Activated naive CD4-positive, alpha-beta T cell treated with anti-CD3 and anti-CD28 coated beads, Interleukin-2, amount 50 U/mL, for 72 hours (primary cell): ENCODE measurements at regions not wholly inside any gene's neighbourhood (a gene's known extent, or its start where the extent isn't known, plus 50 kb on each side); places are given as distances from the start of the nearest gene placed in this dataset.

ENCODE experiments used
- ATAC-seq, 2 donors: fragments of 150-1000 bp; cut with Tn5 transposase; 2 replicates each; pipeline ENCODE4 v1.10.0; 2021; ENCODE audit warnings: mild to moderate bottlenecking in 2 of 2, moderate library complexity in 2 of 2
- DNase-seq, 2 donors: peaks; one replicate each; pipeline ENCODE4 v3.0.0; 2021 to 2022; ENCODE audit warnings: low spot score in 2 of 2
- H3K27ac Mint-ChIP-seq, 2 donors: one replicate each; pipeline ENCODE4 v1.8.0; 2022; ENCODE audit warnings: mild to moderate bottlenecking in 2 of 2, mixed read lengths in 2 of 2
- H3K36me3 Mint-ChIP-seq, 2 donors: one replicate each; pipeline ENCODE4 v1.8.0; 2022; ENCODE audit warnings: mixed read lengths in 2 of 2
- H3K9me3 Mint-ChIP-seq, 2 donors: one replicate each; pipeline ENCODE4 v1.8.0; 2022; ENCODE audit warnings: mixed read lengths in 2 of 2

DNA sequence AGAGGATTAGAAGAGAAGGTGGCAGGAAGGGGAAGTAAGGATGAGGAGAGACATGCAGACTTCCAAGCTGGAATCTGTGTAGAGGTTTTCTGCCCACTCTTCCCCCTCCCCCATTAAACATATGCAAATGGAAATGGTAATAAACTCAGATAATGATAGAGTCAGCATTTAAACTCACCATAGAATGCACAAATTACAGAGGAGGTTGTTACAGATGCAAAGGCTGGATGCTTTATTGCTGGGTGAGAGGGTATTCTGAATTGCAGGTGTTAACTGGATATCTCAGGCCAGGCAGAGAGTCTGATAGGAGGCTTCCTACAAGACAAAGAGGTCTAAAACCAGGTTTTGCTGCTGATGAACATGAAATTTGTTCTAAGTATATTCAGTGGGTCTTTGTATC, 372.5 kb downstream of the SEC16B start:
- DNase-seq (no peak), ATAC-seq (no peak)
- peaks cover 12 to 14% of the 10 kb centered on the region in 2 donors for H3K9me3 Mint-ChIP-seq
- H3K27ac Mint-ChIP-seq, result no peak overlapping the region
- H3K36me3 Mint-ChIP-seq, result no peaks in the 10 kb centered on the region

DNA sequence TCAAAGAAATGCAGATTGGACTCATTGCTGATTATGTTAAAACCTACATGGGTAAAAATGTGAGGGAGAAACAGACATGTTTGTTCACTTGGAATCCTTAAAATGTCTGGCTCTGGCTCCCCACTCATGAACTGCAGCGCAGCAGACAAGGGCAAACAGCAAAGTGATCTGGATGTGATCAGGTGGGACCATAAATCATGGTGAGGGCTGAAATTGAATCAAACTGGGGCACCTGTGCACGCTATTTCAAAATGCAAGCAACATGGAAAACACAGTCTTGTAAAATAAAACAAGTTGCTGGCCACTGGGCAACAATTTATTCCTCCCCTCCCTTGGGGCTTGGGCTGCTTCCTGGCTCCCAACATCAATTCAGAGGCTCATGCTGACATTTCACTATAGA, 373.4 kb downstream of the SEC16B start:
- H3K36me3 Mint-ChIP-seq, result no peaks in the 10 kb centered on the region
- DNase-seq, result no peak
- peaks cover 12 to 14% of the 10 kb centered on the region in 2 donors for H3K9me3 Mint-ChIP-seq
- H3K27ac Mint-ChIP-seq, result no peak overlapping the region
- no peak for ATAC-seq

DNA sequence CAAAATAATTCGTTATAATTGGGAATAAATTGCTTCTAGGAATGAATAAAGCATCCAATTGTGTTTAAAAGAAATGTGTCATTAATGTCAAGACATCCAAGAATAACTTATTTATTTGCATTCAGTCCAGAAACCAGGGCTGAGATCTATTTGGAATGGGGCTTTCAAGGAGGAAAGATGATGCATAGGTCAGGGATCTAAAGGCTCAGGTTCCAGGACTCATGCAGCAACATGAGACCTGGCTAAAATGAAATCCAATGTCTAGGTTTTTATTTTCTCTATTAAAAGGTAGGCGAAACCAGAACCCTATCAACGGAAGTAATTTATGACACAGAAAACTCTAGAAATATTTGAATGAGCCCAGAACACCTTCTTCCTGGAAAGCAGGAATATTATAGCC, 376.8 kb downstream of the SEC16B start:
- DNase-seq (no peak), ATAC-seq (no peak)
- H3K9me3 Mint-ChIP-seq, result peaks cover 14 to 16% of the 10 kb centered on the region in 2 donors
- no peak overlapping the region for H3K27ac Mint-ChIP-seq
- peaks cover 0 to 4% of the 10 kb centered on the region in 2 donors for H3K36me3 Mint-ChIP-seq

- H3K9me3 Mint-ChIP-seq, result peaks cover 18 to 21% of the 10 kb centered on the region in 2 donors
- peaks cover 0 to 5% of the 10 kb centered on the region in 2 donors for H3K36me3 Mint-ChIP-seq
- no peak for DNase-seq
- no peak overlapping the region for H3K27ac Mint-ChIP-seq
- no peak for ATAC-seq
These were observed 377.2 kb downstream of the SEC16B start for GRCh38 chr1:177592624-177593023.

DNA sequence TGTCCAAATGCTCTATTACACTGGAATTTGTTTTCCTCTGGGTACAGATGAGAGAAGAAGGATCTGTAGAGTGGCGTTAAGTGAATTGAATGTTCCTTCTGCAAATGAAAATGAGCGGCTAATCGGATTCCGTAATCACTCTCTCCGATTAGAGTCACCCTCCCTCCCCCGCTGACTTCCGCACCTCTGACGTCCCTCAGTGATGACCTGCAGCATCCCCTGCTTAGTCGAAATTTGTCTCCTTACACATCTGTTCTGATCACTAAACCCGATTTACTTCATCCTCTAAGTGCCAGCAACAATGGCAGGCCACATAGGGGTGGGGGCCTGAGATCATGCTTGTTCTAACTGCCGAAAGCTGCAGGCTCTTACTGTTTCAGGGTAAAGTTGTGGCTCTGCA, 378.7 kb downstream of the SEC16B start:
- peaks cover 19 to 23% of the 10 kb centered on the region in 2 donors for H3K9me3 Mint-ChIP-seq
- H3K27ac Mint-ChIP-seq, result no peak overlapping the region
- no peak for DNase-seq
- peaks cover 0 to 5% of the 10 kb centered on the region in 2 donors for H3K36me3 Mint-ChIP-seq
- ATAC-seq, result no peak

DNA sequence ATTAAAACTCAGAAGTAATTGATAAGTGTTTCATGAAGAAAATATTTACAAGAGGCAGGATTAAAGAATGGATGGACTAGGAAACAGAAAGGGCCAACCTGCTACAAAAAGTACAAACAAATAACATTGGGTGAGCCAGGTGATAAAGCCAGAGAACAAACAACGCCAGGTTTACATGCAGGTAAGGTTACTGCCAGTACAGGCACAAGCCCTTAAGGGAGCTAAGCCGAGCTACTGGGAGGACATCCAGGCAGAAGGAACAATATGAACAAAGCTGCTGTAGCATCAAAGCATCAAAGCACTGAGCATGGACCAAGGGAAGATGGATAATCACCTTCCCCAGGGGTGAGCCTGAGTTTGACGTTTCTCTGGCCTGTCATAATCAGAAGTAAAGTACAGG, 380.7 kb downstream of the SEC16B start:
- DNase-seq (no peak), ATAC-seq (no peak)
- Mint-ChIP-seq H3K36me3 (peaks cover 0 to 5% of the 10 kb centered on the region in 2 donors), H3K9me3 (peaks cover 15 to 28% of the 10 kb centered on the region in 2 donors), H3K27ac (no peak overlapping the region)

DNA sequence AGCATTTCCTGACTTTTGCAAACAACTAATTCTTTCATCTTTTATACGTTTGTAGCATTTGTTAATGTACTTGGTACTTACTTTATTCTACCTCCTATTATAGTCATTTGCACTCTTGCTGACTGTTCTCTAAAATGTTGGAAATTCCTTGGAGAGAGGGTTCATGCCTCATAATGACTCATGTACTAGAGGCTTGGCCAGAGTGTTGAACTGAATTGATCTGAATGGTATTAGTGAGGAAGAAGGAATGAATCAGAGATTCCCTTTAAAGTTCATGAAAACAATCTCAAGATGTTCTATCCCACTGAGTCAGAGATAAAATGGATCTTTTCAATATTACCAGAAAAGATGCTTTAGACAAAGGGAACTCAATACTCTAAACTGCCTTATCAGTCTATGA, 383.4 kb downstream of the SEC16B start:
- Mint-ChIP-seq H3K9me3 (peaks cover 15 to 28% of the 10 kb centered on the region in 2 donors), H3K36me3 (peaks cover 0 to 5% of the 10 kb centered on the region in 2 donors), H3K27ac (peak overlapping the region in 1 of 2 donors; percentile 5)
- DNase-seq, result no peak
- no peak for ATAC-seq

- no peak for DNase-seq
- Mint-ChIP-seq H3K36me3 (peaks cover 0 to 5% of the 10 kb centered on the region in 2 donors), H3K27ac (no peak overlapping the region), H3K9me3 (peaks cover 12 to 32% of the 10 kb centered on the region in 2 donors)
- no peak for ATAC-seq
These were observed 384.3 kb downstream of the SEC16B start for GRCh38 chr1:177585302-177586220.

DNA sequence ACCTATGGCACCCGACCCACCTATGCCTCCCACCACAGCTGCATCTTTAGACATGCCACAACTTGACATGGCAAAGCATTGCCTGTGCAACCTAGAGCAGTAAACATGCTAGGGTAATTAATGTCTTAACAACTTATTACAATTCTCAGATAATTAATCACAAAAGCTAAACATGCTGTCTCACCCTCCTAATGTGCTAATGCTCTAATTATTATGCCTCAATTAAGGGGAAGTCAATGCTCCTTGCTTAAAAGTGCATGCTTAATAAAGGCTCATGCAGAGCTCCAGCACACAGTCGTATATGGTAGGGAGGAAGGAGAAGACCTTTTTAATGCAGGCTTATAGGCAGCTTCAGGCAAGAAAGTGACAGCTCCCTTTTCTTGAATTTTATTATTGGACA, 396.0 kb downstream of the SEC16B start:
- Mint-ChIP-seq H3K9me3 (peaks cover 18 to 20% of the 10 kb centered on the region in 2 donors), H3K27ac (no peak overlapping the region), H3K36me3 (no peaks in the 10 kb centered on the region)
- no peak for ATAC-seq
- no peak for DNase-seq

- peaks cover 14 to 21% of the 10 kb centered on the region in 2 donors for H3K9me3 Mint-ChIP-seq
- no peaks in the 10 kb centered on the region for H3K36me3 Mint-ChIP-seq
- DNase-seq (no peak), ATAC-seq (no peak)
- no peak overlapping the region for H3K27ac Mint-ChIP-seq
These were observed 398.3 kb downstream of the SEC16B start for GRCh38 chr1:177571485-177572076.

GRCh38 chr1:177571076-177571475, 398.8 kb downstream of the SEC16B start:
- DNase-seq, result no peak
- Mint-ChIP-seq H3K9me3 (peaks cover 10 to 18% of the 10 kb centered on the region in 2 donors), H3K27ac (no peak overlapping the region), H3K36me3 (no peaks in the 10 kb centered on the region)
- no peak for ATAC-seq

- Mint-ChIP-seq H3K36me3 (no peaks in the 10 kb centered on the region), H3K27ac (no peak overlapping the region), H3K9me3 (peaks cover 0 to 11% of the 10 kb centered on the region in 2 donors)
- ATAC-seq (no peak), DNase-seq (no peak)
These were observed 398.7 kb downstream of the BRINP2 start for GRCh38 chr1:177569476-177569875.

GRCh38 chr1:177568622-177569021, 397.9 kb downstream of the BRINP2 start:
- no peak for ATAC-seq
- Mint-ChIP-seq H3K36me3 (no peaks in the 10 kb centered on the region), H3K27ac (no peak overlapping the region), H3K9me3 (peaks cover 0 to 11% of the 10 kb centered on the region in 2 donors)
- no peak for DNase-seq

GRCh38 chr1:177567393-177567792, 396.6 kb downstream of the BRINP2 start:
- Mint-ChIP-seq H3K9me3 (peaks cover 2 to 15% of the 10 kb centered on the region in 2 donors), H3K27ac (no peak overlapping the region), H3K36me3 (no peaks in the 10 kb centered on the region)
- DNase-seq (no peak), ATAC-seq (no peak)

DNA sequence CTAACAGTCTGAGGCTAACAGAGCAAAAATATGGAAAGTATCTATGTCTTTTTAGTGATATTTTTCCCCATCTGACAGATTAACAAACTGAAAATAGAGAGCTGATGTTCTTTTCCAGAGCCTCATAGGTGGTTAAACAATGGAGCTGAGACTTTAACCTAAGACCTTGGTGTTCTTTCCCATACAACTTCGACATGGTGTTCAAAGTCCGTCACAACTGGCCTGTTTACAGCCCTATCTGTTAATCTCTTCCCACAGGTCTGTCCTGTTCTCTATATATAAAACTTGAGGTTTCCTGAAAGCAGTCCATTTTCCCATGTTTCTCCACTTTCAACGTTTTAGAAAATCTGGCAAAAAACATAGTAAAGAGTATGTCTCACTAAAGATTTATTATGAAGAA, 395.7 kb downstream of the BRINP2 start:
- ATAC-seq (no peak), DNase-seq (no peak)
- Mint-ChIP-seq H3K36me3 (no peaks in the 10 kb centered on the region), H3K27ac (no peak overlapping the region), H3K9me3 (peaks cover 9 to 19% of the 10 kb centered on the region in 2 donors)

GRCh38 chr1:177561436-177561835, 390.7 kb downstream of the BRINP2 start:
- no peak for ATAC-seq
- H3K9me3 Mint-ChIP-seq, result peaks cover 35% of the 10 kb centered on the region in 2 donors
- DNase-seq, result no peak
- H3K27ac Mint-ChIP-seq, result no peak overlapping the region
- peaks cover 0 to 14% of the 10 kb centered on the region in 2 donors for H3K36me3 Mint-ChIP-seq

DNA sequence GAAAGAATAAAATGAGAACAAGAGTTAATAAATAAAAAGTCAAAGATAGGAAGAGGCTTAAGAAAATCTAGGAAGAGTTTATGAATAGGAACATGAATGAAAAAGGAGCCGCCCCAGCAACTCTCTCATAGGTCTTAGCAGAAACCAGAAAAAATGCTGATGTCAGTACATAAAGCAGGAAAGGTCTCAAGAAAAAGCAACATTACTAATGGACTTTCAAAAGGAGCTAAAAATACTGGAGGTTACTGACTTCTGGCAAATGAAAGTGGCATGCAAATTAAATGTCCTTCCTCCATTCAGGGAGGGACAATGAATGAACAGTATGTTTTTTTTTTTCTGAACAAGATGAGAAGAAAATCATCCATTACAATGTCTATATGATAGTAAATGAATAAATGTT, 387.6 kb downstream of the BRINP2 start:
- no peak for ATAC-seq
- Mint-ChIP-seq H3K9me3 (peaks cover 44 to 50% of the 10 kb centered on the region in 2 donors), H3K36me3 (peaks cover 0 to 19% of the 10 kb centered on the region in 2 donors), H3K27ac (no peak overlapping the region)
- DNase-seq, result no peak
